ENCODE measurements at regions not wholly inside any gene's neighbourhood (a gene's known extent, or its start where the extent isn't known, plus 50 kb on each side); places are given as distances from the start of the nearest gene placed in this dataset.

- Histone ChIP-seq H4K20me1 (replicated peaks; ENCODE audit: control insufficient read depth, extremely low read depth, insufficient read depth, low read length) (no peaks in the 10 kb centered on the region), H3K4me3 (replicated peaks in 1 of 3; ENCODE audit: insufficient read depth in 1 of 3, low read depth in 1 of 3, low read length in 3 of 3) (no peak overlapping the region), H3K9me3 (replicated peaks; ENCODE audit: control insufficient read depth, insufficient read depth, low read length) (peaks cover 5% of the 10 kb centered on the region), H3K27ac (ENCODE audit: insufficient read depth, low read depth, low read length) (no peak overlapping the region), H3K4me2 (ENCODE audit: insufficient read depth, low read length) (no peak overlapping the region), H3K36me3 (ENCODE audit: control insufficient read depth in 2 of 2, extremely low read depth in 1 of 2, insufficient read depth in 2 of 2, low read length in 2 of 2) (no peaks in the 10 kb centered on the region), H3K4me1 (ENCODE audit: control insufficient read depth, extremely low read depth, insufficient read depth, low read length) (no peaks in the 10 kb centered on the region), H3K27me3 (ENCODE audit: control insufficient read depth in 2 of 2, insufficient read depth in 2 of 2, low read length in 2 of 2) (no peaks in the 10 kb centered on the region), H3K9ac (replicated peaks; ENCODE audit: extremely low read depth, insufficient read depth, low read length) (no peak overlapping the region), H3K79me2 (ENCODE audit: control insufficient read depth, insufficient read depth, low read length) (no peaks in the 10 kb centered on the region), H2AFZ (ENCODE audit: low read depth, low read length) (no peak overlapping the region), H3K9me1 (replicated peaks; ENCODE audit: control insufficient read depth, extremely low read depth, insufficient read depth, low read length) (no peaks in the 10 kb centered on the region)
- no peak for TF ChIP-seq JUN (IDR thresholded peaks at IDR 0.05; ENCODE audit: borderline replicate concordance, insufficient read depth, insufficient read length, low read depth)
- intact Hi-C loops (cut with micrococcal nuclease) (no loop called here), dilution Hi-C loops (cut with MboI; ENCODE audit: extremely low pct_ligation_motif_present, low sequenced_read_pairs) (no loop called here)
- FAIRE-seq: no peak
- no peak for DNase-seq (ENCODE audit: low read depth, low spot score)
- ChIA-PET POLR2A (no interaction called here), CTCF (no interaction called here)
- no TSS peak for BruUV-seq (replicated peaks)
Observed at GRCh38 chr12:126752021-126752420, 1514.9 kb upstream of the TMEM132C start.

GRCh38 chr12:126757326-126757725 is 1509.6 kb upstream of the TMEM132C start:
- FAIRE-seq (no peak), DNase-seq (ENCODE audit: low read depth, low spot score) (no peak)
- no peak overlapping the region for H3K9ac ChIP-seq (replicated peaks; ENCODE audit: extremely low read depth, insufficient read depth, low read length)
- CTCF ChIA-PET: no interaction called here
- no peaks in the 10 kb centered on the region for H3K79me2 ChIP-seq (ENCODE audit: control insufficient read depth, insufficient read depth, low read length)
- no peak overlapping the region for H3K27ac ChIP-seq (ENCODE audit: insufficient read depth, low read depth, low read length)
- H2AFZ ChIP-seq (ENCODE audit: low read depth, low read length): no peak overlapping the region
- H3K9me1 ChIP-seq (replicated peaks; ENCODE audit: control insufficient read depth, extremely low read depth, insufficient read depth, low read length): no peaks in the 10 kb centered on the region
- intact Hi-C loops (cut with micrococcal nuclease) (no loop called here), dilution Hi-C loops (cut with MboI; ENCODE audit: extremely low pct_ligation_motif_present, low sequenced_read_pairs) (no loop called here)
- POLR2A ChIA-PET: no interaction called here
- no peak overlapping the region for H3K4me3 ChIP-seq (replicated peaks in 1 of 3; ENCODE audit: insufficient read depth in 1 of 3, low read depth in 1 of 3, low read length in 3 of 3)
- no peak for TF ChIP-seq FOS (IDR thresholded peaks at IDR 0.05; ENCODE audit: borderline replicate concordance, insufficient read depth, low read length)
- no peak for TF ChIP-seq JUN (IDR thresholded peaks at IDR 0.05; ENCODE audit: borderline replicate concordance, insufficient read depth, insufficient read length, low read depth)
- no peak for TF ChIP-seq POLR2AphosphoS5 (IDR thresholded peaks at IDR 0.05; ENCODE audit: insufficient read depth, low read depth, low read length)
- no peak for TF ChIP-seq EZH2 (IDR thresholded peaks at IDR 0.05; ENCODE audit: borderline replicate concordance, low read depth, low read length, severe bottlenecking)
- TF ChIP-seq, protein P1, sequence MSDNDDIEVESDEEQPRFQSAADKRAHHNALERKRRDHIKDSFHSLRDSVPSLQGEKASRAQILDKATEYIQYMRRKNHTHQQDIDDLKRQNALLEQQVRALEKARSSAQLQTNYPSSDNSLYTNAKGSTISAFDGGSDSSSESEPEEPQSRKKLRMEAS (IDR thresholded peaks at IDR 0.05; ENCODE audit: insufficient read depth, insufficient read length): no peak
- H3K4me1 ChIP-seq (ENCODE audit: control insufficient read depth, extremely low read depth, insufficient read depth, low read length): no peaks in the 10 kb centered on the region
- no peaks in the 10 kb centered on the region for H3K27me3 ChIP-seq (ENCODE audit: control insufficient read depth in 2 of 2, insufficient read depth in 2 of 2, low read length in 2 of 2)
- peaks cover 7% of the 10 kb centered on the region for H3K9me3 ChIP-seq (replicated peaks; ENCODE audit: control insufficient read depth, insufficient read depth, low read length)
- no TSS peak for BruUV-seq (replicated peaks)
- H3K4me2 ChIP-seq (ENCODE audit: insufficient read depth, low read length): no peak overlapping the region
- H4K20me1 ChIP-seq (replicated peaks; ENCODE audit: control insufficient read depth, extremely low read depth, insufficient read depth, low read length): no peaks in the 10 kb centered on the region
- no peaks in the 10 kb centered on the region for H3K36me3 ChIP-seq (ENCODE audit: control insufficient read depth in 2 of 2, extremely low read depth in 1 of 2, insufficient read depth in 2 of 2, low read length in 2 of 2)

Measured in endothelial cell of umbilical vein (primary cell).